HTR-8/SVneo (cell line): ENCODE measurements at regions not wholly inside any gene's neighbourhood (a gene's known extent, or its start where the extent isn't known, plus 50 kb on each side); places are given as distances from the start of the nearest gene placed in this dataset.
A peak's percentile ranks its signal among the peaks of the same experiment; 100 is the strongest.
"Not testable (repeated sequence)": the region's sequence is repeated elsewhere in the genome, so short reads cannot be mapped to it uniquely, and the experiment has no call there.

Source experiments
- DNase-seq: peaks from one replicate; pipeline ENCODE4 v3.0.0; 2011; ENCODE audit warnings: low spot score, mixed read lengths; ENCODE audit not compliant: insufficient read length
- FAIRE-seq: peaks from 2 replicates; lab custom pipeline; 2011; peaks lifted over from hg19 to GRCh38; lab: Jason Lieb, UNC

GRCh38 chr14:40652089-40652691 lies 954.5 kb upstream of the LRFN5 start:
- FAIRE-seq (no peak), DNase-seq (no peak)

GRCh38 chr14:40630471-40630870 lies 976.2 kb upstream of the LRFN5 start:
- peak; percentile 4 for DNase-seq

GRCh38 chr14:40629551-40630137 lies 977.0 kb upstream of the LRFN5 start:
- not testable (repeated sequence) for FAIRE-seq, DNase-seq

More at GRCh38 chr14:40630471-40630870, 976.2 kb upstream of the LRFN5 start:
- FAIRE-seq: no peak

GRCh38 chr14:40629144-40629543 lies 977.5 kb upstream of the LRFN5 start:
- DNase-seq: no peak
- no peak for FAIRE-seq

GRCh38 chr14:40623643-40624042 lies 983.0 kb upstream of the LRFN5 start:
- no peak for FAIRE-seq

GRCh38 chr14:40618225-40618898 lies 988.3 kb upstream of the LRFN5 start:
- FAIRE-seq (peak; percentile 23), DNase-seq (no peak)

More at GRCh38 chr14:40623643-40624042, 983.0 kb upstream of the LRFN5 start:
- DNase-seq: no peak

GRCh38 chr14:40616579-40616978 lies 990.1 kb upstream of the LRFN5 start:
- FAIRE-seq (no peak), DNase-seq (no peak)

GRCh38 chr14:40601063-40601462 lies 1005.6 kb upstream of the LRFN5 start:
- DNase-seq (no peak), FAIRE-seq (no peak)

- DNase-seq: no peak
- FAIRE-seq: no peak
Observed at GRCh38 chr14:40599725-40600124, 1007.0 kb upstream of the LRFN5 start.

- no peak for FAIRE-seq
- no peak for DNase-seq
Observed at GRCh38 chr14:40581264-40581663, 1025.4 kb upstream of the LRFN5 start.

- FAIRE-seq (no peak), DNase-seq (no peak)
Observed at GRCh38 chr14:40576880-40577478, 1029.7 kb upstream of the LRFN5 start.

GRCh38 chr14:40574780-40575179 lies 1031.9 kb upstream of the LRFN5 start:
- no peak for FAIRE-seq

GRCh38 chr14:40525314-40525713 lies 1081.4 kb upstream of the LRFN5 start:
- DNase-seq: no peak
- no peak for FAIRE-seq

More at GRCh38 chr14:40574780-40575179, 1031.9 kb upstream of the LRFN5 start:
- no peak for DNase-seq

GRCh38 chr14:40523123-40523522 lies 1083.6 kb upstream of the LRFN5 start:
- FAIRE-seq (no peak), DNase-seq (no peak)

- DNase-seq: no peak
- no peak for FAIRE-seq
Observed at GRCh38 chr14:40494483-40494882, 1062.2 kb upstream of the FBXO33 start.

GRCh38 chr14:40487824-40488223 lies 1055.6 kb upstream of the FBXO33 start:
- FAIRE-seq (no peak), DNase-seq (no peak)

- DNase-seq (no peak), FAIRE-seq (no peak)
Observed at GRCh38 chr14:40485688-40486087, 1053.5 kb upstream of the FBXO33 start.

GRCh38 chr14:40476005-40476404 lies 1043.8 kb upstream of the FBXO33 start:
- FAIRE-seq: no peak
- no peak for DNase-seq

GRCh38 chr14:40467969-40468368 lies 1035.7 kb upstream of the FBXO33 start:
- FAIRE-seq (no peak), DNase-seq (no peak)

GRCh38 chr14:40464531-40464930 lies 1032.3 kb upstream of the FBXO33 start:
- DNase-seq (no peak), FAIRE-seq (no peak)

GRCh38 chr14:40463886-40464285 lies 1031.7 kb upstream of the FBXO33 start:
- DNase-seq: no peak
- no peak for FAIRE-seq
